ENCODE measurements at regions not wholly inside any gene's neighbourhood (a gene's known extent, or its start where the extent isn't known, plus 50 kb on each side); places are given as distances from the start of the nearest gene placed in this dataset.
A peak's percentile ranks its signal among the peaks of the same experiment; 100 is the strongest.

DNA sequence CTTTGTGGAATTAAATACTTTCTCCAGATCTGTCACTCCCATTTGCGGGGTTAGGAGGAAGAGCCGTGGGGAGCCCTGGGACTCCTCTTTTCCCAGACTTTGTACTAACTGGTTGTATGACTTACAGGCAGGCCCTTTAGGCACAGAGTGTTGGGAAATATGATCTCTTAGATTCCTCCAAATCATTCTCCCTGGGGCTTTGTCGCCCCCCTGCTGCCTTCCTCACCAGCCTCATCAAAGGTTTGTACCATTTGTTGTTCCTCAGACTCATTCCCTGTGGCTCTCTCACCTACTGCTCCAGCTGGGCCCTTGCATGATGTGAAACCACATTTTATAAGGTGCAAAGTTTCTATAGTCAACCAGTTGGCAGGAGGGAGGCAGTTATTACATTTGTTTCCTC, 56.4 kb downstream of the CRYGS start:
- intact Hi-C loops (cut with micrococcal nuclease) = no loop called here
- no peak for DNase-seq
- peak; percentile 69 for ATAC-seq

DNA sequence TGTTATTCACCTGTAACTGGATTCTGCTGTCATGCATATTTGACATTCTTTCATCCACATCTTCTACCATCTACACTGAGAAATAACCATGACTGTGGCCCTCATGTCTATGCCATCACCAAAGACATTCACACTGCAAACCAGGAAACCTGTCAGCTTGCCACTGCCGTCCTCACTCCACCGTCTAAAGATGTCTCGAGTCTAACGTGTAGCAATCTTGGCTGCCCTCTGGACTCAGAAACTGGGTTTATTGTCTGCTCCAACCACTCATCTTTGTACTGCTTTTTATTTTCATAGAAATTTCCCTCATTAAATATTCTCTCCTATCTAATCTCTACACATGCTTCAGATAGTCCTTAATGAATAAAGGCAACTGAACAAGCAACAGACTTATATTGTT, 57.1 kb downstream of the CRYGS start:
- intact Hi-C loops (cut with micrococcal nuclease) = no loop called here
- DNase-seq = no peak
- ATAC-seq = no peak

GRCh38 chr3:186483611-186484340, 60.4 kb downstream of the CRYGS start:
- DNase-seq (no peak), ATAC-seq (peak; percentile 44)
- intact Hi-C loops (cut with micrococcal nuclease) = no loop called here

DNA sequence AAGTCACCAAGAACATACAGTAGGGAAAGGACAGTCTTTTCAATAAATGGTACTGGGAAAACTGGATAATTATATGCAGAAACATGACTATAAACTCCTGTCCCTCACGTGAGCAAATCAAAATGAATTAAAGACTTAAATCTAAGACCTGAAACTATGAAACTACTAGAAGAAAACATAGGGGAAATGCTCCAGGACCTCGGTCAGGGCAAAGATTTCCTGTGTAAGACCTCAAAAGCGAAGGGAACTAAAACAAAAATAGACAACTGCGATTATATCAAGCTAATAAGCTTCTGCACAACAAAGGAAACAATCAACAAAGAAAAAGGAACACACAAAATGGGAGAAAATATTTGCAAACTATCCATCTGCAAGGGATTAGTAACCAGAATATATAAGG, 62.7 kb downstream of the CRYGS start:
- DNase-seq = no peak
- ATAC-seq = no peak
- intact Hi-C loops (cut with micrococcal nuclease) = no loop called here

DNA sequence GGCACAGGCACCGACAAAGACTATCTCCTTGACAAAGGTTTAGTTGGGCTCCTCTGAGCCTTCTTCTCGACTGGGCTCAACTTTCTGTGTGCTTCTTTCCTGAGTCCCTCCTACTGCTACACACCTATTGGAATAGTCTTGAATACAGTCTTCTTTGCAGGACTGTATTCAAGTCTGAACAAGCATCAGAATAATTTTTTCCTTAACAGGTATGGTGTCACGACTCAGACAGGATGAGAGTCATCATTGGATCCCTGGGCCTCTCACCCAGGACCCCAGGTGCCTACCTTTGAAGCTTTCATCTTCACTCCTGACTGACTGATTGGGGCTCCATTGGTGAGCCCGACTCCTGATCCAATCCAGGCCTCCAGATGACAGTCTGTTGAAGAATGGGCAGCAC, 66.3 kb downstream of the CRYGS start:
- intact Hi-C loops (cut with micrococcal nuclease) = no loop called here
- ATAC-seq = no peak

GRCh38 chr3:186477033-186477432, 67.1 kb downstream of the CRYGS start:
- DNase-seq = no peak
- intact Hi-C loops (cut with micrococcal nuclease) = no loop called here
- ATAC-seq = no peak

More for the DNA sequence above, 66.3 kb downstream of the CRYGS start:
- no peak for DNase-seq

DNA sequence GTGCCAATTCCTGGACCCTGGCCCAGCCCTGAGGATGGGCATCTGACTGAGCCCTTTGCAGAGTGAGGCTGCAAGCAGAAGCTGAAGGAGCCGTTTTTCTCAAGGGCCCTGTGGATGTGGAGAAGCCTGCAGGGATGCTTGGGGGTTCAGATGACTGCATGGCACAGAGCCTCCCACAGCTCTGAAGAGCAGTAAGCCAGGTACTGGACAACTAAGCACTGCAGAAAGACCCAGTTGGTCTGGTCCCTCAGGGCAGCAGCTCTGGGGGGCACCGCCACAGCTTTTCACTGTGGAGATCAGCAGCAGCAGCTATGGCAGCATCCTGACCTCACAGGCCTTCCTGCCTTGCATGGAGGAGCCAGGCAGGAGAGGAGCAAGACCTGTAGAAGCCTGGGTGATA, 67.6 kb downstream of the CRYGS start:
- intact Hi-C loops (cut with micrococcal nuclease) = no loop called here
- ATAC-seq (no peak), DNase-seq (no peak)

DNA sequence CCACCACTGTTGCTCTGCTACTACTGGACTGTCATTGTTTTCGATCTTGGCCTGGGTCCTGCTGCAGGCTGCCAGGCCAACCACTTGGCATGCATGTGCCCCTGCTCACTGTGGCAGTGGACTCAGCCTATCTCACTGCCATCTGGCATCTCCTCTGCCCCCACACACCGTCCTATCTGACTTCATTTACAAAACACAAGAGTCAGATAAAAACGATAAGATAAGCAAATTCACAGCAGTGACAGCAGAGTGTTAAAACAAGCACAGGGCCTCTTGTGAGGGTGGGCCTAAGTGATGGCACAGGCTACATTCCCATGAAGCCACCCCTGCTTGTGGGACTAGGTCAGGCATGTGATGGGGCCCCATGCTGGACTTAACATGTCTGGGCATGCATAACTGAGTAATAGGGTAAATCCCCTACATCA, 68.1 kb downstream of the CRYGS start:
- DNase-seq = peak; percentile 49
- ATAC-seq = peak; percentile 82
- intact Hi-C loops (cut with micrococcal nuclease) = no loop called here

DNA sequence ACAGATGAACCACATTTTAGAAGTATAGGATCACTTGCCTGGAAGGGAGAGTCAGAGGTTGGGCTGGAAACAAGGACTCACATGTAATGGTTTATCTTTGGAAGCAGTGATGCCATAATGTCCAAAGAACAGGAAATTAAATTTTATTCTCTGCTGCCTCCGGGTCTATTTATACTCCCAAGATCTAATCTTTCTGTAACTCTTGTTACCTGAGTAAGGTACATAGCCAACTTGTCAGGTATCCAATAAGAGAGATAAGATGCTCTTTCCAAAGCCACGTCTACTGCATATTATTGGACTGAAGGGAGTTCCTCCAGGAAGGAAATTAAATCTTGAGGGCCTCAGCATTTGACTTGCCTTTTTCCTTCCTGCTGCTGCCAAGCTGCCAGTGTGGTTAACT, 71.0 kb downstream of the CRYGS start:
- DNase-seq (no peak), ATAC-seq (no peak)
- intact Hi-C loops (cut with micrococcal nuclease) = no loop called here

DNA sequence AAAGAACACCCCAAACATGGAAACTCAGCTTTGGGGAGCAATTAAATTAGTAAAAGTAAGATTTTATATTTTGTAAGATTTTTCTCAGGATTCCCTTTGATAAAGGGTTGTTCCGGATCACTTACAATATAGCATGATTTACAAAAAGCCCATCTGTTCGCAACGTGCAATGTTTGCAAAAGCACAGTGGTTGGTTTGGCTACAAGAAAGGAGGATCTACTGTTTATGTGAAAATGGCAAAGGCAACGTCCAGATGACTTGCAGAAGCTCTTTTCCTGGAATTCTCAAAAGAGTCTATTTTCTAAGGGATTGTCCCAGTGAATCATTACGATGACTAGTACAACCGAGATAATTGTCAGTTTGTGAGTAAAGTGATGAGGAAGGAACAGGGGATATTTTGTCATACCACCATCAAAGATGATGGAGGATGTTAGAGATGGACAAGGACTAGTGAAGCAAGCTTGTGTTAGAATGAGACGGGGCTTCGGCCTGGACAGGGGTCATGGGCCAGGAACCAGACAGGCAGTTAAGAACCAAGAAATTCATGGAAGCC, 71.6 kb downstream of the CRYGS start:
- ATAC-seq (no peak), DNase-seq (no peak)
- intact Hi-C loops (cut with micrococcal nuclease) = no loop called here

- ATAC-seq (no peak), DNase-seq (no peak)
- intact Hi-C loops (cut with micrococcal nuclease) = no loop called here
Observed at GRCh38 chr3:186471771-186472170, 72.4 kb downstream of the CRYGS start.

DNA sequence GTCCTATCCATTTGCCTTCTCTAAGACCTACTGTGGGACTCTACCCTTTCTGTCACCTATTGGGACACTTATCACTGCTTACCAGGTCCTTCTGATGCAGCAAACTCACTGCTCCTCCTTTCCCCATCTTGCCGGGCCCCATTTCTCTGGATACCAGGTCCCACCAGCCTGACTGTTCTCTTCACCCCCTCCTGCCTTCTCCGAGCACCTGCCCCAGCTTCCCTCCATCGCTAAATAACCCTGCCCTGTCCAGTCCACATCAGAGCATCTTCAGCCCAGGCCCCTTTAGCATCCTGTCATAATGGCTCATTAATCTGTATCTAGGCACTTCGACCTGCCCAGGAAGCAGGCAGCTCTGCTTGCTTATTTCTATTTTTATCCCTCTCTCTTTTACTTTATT, 74.7 kb downstream of the CRYGS start:
- intact Hi-C loops (cut with micrococcal nuclease) = no loop called here
- ATAC-seq (no peak), DNase-seq (no peak)

GRCh38 chr3:186467969-186468368, 76.2 kb downstream of the CRYGS start:
- ATAC-seq = no peak
- intact Hi-C loops (cut with micrococcal nuclease) = no loop called here
- no peak for DNase-seq

DNA sequence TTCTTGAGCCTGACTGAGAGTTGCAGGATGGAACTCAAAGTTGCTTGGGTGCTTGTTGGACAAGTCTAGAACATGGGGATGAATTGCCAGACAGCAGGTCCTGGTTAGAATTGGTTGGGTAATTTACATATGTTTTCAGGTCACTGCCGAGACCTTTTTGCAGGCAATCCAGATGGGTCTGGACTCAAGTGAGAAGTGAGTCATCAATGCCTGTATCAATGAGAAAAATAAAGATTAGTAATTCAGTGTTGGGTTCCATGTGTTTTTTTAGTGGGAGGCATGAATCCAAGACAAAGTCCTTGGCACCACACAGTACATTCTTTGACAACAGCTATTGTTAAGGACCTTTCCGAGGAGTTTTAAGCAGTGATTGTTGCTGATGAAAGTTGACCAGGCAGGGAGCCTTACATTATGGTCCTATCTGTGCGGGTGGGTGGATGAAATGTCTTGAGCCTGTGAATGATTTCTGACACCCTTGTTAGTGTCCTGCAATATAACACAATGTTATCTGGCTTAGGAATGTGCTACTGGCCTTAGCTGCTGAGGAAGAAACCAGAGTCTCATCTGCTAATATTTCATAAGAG, 77.7 kb downstream of the CRYGS start:
- intact Hi-C loops (cut with micrococcal nuclease) = no loop called here
- DNase-seq (no peak), ATAC-seq (peak; percentile 38)

GRCh38 chr3:186465508-186465907, 78.7 kb downstream of the CRYGS start:
- ATAC-seq (no peak), DNase-seq (no peak)
- intact Hi-C loops (cut with micrococcal nuclease) = no loop called here

GRCh38 chr3:186464424-186465093, 79.6 kb downstream of the CRYGS start:
- intact Hi-C loops (cut with micrococcal nuclease) = no loop called here
- ATAC-seq (no peak), DNase-seq (no peak)

DNA sequence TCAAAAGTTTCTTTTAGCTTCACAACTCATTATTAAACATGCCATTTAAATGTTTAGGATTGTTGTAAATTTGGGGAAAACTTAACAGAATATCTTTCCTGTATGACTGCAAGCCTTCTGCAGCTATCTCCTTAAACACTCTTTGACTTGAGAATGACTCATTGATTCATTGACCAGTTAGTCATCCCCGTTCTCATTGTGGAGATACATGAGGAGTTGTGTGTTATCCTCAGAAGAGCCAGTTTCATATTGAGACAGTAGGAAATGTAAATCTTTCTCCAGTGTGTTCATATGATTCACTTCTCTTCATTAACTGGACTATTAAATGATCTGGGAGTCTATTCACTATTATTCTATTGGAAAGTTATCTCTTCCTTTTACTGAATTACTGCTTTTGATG, 83.0 kb downstream of the CRYGS start:
- intact Hi-C loops (cut with micrococcal nuclease) = no loop called here
- ATAC-seq = no peak
- no peak for DNase-seq

GRCh38 chr3:186459108-186459467, 85.1 kb downstream of the CRYGS start:
- DNase-seq (no peak), ATAC-seq (no peak)
- intact Hi-C loops (cut with micrococcal nuclease) = no loop called here

DNA sequence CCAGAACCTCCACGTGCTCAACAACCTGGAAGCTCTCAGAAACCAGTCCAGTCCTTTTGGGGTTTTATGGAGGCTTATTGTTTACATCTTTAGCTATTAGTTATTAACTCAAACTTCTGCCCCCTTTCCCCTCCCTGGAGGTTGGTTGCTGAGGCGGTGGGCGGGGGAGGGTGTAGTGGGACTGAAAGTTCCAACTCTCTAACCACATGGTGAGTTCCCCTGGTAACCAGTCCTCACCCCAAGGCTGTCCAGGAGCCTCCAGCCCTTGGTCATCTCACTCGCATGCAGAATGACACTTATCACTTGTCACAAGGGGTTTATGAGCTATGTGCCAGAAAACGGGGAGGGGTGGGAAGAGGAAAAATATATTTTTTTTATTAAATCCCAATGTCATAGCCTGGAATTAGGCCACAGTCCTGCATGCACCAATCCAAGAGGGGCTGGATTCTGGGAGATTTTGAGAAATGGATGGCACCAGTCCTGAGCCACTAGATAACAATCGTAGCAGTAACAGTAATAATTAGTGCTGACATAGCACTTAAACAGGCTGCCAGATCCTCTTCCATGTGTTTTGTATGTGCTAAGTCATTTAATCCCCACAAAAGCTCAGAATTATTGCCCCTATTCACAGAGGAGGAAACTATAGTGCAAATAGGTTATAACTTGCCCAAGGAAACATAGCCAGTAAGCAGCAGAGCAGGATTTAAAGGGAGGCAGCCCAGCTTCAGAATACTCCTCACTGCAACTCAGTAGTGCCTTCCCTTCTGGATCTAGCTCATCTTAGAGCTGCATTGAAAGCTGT, 85.7 kb downstream of the CRYGS start:
- intact Hi-C loops (cut with micrococcal nuclease) = no loop called here

DNA sequence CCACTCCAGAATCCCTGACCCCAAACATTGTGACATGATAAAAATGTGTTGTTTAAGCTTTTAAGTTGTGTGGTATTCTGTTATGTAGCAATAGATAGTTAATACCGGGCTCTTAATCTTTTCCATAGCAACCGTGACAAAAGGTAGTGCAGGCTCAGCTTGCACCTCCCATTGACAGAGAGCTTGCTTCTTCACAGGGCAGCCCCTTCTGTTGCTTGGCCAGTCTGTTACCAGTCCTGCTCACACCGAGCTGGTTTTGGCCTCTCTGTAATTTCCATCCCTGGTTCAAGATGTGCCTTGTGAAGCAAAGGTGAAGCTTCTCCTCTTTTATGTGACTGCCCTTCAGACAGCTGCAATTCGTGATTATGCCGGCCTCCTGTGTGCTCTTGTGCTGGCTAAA, 86.9 kb downstream of the CRYGS start:
- DNase-seq (no peak), ATAC-seq (no peak)
- intact Hi-C loops (cut with micrococcal nuclease) = no loop called here

More for the DNA sequence above, 85.7 kb downstream of the CRYGS start:
- DNase-seq (no peak), ATAC-seq (no peak)
